Testis (tissue), 2 donors: ENCODE measurements at regions not wholly inside any gene's neighbourhood (a gene's known extent, or its start where the extent isn't known, plus 50 kb on each side); places are given as distances from the start of the nearest gene placed in this dataset.

Experiments used
- CTCF ChIP-seq, 3 experiments: fragments of 450-650 bp in 2 of 3; fragments of 200-600 bp in 1 of 3; sonication (generic) in 1 of 3; IDR thresholded peaks; one replicate each; pipeline ENCODE4 v1.5.1; 2016 to 2019; ENCODE audit warnings: antibody characterized with exemption in 3 of 3, mild to moderate bottlenecking in 2 of 3, moderate library complexity in 1 of 3
- POLR2A ChIP-seq: fragments of 450-650 bp; IDR thresholded peaks from one replicate; pipeline ENCODE4 v1.6.1; 2017; ENCODE audit warnings: antibody characterized with exemption, mild to moderate bottlenecking, moderate library complexity

DNA sequence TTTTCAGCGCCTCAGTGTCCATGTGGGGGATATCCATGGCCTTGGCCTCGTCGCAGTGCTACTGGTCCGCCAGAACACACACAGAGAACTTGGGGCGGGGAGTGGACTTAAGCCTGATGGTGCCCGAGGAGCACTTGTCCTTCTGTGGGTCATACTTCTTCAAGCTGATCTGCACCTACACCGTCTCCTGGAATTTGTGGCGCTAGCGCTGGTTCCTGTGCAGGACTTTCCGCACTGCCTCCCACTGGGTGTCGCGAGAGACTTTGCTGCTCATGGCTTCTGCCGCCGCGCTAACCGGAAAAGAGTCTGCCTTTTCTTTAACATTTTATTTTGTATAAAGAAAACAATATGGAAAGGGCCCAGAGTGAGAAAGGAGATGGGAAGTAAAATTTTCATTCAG is 266.9 kb downstream of the COX7C start:
- TF ChIP-seq CTCF (IDR thresholded peaks at IDR 0.05) (no peak), POLR2A (no peak)
